AG09319 (cell line): ENCODE measurements at regions not wholly inside any gene's neighbourhood (a gene's known extent, or its start where the extent isn't known, plus 50 kb on each side); places are given as distances from the start of the nearest gene placed in this dataset.

ENCODE experiments used
- DNase-seq: peaks from one replicate; pipeline ENCODE4 v3.0.0-alpha.2; 2010; ENCODE audit warnings: low read depth; ENCODE audit errors: extremely low read depth
- CTCF ChIP-seq: IDR thresholded peaks from 2 replicates; pipeline ENCODE4 v1.5.1; 2011; ENCODE audit warnings: low read depth, mild to moderate bottlenecking, inconsistent platforms, low read length, moderate library complexity

DNA sequence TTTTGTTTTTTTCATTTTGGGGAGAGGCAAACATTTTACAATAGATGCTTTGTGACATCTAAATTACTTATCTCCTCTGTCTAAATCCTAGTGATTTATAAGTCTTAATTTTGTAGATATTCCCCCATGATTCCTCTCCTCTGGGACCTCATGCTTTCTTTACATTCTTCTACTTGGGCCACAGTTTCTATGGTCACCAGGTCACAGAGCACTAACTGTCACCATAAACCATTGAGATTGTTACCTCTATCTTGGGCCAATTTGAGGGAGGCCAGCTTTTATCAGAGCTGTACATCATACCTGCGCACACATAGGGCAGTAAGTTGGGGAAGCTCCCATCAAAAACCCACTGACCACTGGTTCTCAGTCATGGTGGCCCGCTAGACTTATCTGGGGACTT lies 582.1 kb upstream of the SALL1 start:
- no peak for DNase-seq
- TF ChIP-seq CTCF, result no peak

DNA sequence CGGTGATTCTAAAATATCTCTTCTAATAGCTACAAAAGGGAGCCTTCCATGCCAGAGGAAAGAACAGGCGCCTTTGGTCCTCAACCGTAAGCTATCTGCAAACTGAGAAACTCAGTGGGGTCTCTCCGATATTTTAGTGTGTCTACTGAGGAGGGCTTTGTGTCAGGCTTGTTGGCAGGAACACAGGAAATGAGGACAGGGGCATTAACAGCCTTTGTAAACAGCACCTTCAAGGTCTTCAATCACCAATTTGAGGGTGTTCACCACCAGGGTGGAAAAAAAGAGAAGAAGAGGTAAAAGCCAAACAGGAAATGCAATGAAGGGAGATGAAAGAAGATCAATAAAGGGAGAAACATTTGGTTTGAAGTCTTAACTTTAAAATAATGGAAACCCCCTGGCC lies 580.1 kb upstream of the SALL1 start:
- DNase-seq, result no peak
- no peak for TF ChIP-seq CTCF

GRCh38 chr16:51723036-51723724 lies 572.1 kb upstream of the SALL1 start:
- DNase-seq, result no peak
- TF ChIP-seq CTCF, result no peak

DNA sequence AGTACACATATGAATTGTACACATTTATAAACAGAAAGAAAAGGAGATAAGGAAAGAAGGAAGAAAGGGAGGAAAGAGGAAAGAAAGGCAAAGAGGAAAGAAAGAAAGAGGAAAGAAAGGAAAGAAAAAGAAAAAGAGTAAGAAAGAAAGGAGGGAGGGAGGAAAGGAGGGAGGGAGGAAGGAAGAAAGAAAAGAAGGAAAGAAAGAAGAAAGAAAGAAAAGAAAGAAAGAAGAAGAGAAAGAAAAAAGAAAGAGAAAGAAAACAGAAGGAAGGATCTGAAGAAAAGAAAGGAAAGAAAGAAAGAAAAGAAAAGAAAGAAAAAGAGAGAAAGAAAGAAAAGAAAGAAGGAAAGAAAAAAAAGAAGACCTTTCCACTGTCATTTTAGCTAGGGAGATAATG lies 571.4 kb upstream of the SALL1 start:
- DNase-seq, result no peak
- no peak for TF ChIP-seq CTCF

DNA sequence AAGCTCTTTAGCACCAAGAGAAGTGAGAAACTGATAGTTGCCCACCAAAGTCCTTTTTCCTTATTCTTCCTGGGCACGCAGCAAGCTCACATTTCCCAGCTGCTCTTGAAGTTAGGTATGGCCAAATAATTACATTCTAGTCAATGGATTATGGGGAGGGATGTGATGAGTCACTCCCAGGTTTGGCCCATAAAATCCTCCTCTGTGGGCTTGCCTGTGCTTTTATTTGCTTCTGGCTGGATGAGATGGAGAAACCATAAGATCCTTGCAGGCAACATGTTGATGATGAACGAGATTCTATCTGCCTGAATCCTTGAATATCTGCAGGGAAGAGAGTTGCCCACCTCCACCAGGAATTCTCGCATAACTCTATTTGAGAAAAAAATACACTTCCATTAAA lies 568.3 kb upstream of the SALL1 start:
- TF ChIP-seq CTCF, result no peak
- no peak for DNase-seq

DNA sequence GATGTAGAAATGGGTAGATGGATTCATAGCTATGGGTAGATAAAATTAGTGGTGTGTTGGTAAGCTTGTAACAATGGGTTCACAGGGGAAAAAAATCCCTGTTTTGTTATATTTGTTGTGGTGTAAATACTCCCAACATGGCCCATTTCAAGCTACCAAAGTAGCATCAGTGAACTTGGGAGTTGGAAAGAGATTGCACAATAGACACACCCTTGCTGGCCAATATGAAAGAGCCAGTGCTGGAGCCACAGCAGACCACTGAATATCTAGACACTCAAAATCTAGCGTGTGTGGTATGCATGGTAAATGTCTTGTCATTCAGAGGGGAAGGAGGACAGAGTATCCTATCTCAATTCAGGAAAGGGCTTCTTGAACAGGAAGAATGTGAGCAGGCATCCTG lies 565.1 kb upstream of the SALL1 start:
- TF ChIP-seq CTCF, result no peak
- no peak for DNase-seq

DNA sequence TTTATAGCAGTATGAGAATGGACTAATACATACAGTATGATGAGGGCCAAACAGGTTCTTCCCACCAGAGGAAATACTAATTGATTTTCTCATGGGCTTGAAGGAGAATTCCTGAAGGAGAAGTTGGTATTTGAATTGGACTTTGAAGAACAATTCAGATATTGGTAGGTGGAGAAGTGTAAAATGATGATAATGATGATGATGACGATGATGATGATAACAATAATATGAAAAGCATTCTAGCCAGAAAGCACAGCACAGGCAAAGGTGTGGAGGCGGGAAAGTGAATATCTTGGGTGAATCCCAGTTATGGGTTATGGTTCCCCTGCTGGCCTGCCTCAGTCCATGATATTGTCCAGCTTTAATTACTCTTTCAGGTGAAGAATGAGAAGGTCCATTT lies 562.4 kb upstream of the SALL1 start:
- DNase-seq, result no peak
- TF ChIP-seq CTCF, result no peak
